MM.1S (cell line): ENCODE measurements at regions not wholly inside any gene's neighbourhood (a gene's known extent, or its start where the extent isn't known, plus 50 kb on each side); places are given as distances from the start of the nearest gene placed in this dataset.

Experiments used
- CTCF ChIP-seq: fragments of 300-600 bp; sonication (generic); IDR thresholded peaks from 2 replicates; pipeline ENCODE4 v1.5.1; 2016; ENCODE audit warnings: antibody characterized with exemption, low read length, mixed read lengths
- EZH2 ChIP-seq: fragments of 300-600 bp; sonication (generic); optimal IDR thresholded peaks from 2 replicates; pipeline ENCODE3; 2017; ENCODE audit warnings: low read depth, mild to moderate bottlenecking, antibody characterized with exemption, low read length, mixed read lengths
- EZH2phosphoT487 ChIP-seq: fragments of 300-600 bp; sonication (generic); IDR thresholded peaks from 2 replicates; pipeline ENCODE4 v1.6.1; 2018; ENCODE audit warnings: antibody characterized with exemption, low read length

- TF ChIP-seq CTCF, result no peak
- TF ChIP-seq EZH2, result no peak
- TF ChIP-seq EZH2phosphoT487, result no peak
Measured at GRCh38 chr2:138190999-138191398, 226.7 kb downstream of the HNMT start.
